ENCODE measurements at regions not wholly inside any gene's neighbourhood (a gene's known extent, or its start where the extent isn't known, plus 50 kb on each side); places are given as distances from the start of the nearest gene placed in this dataset.

DNA sequence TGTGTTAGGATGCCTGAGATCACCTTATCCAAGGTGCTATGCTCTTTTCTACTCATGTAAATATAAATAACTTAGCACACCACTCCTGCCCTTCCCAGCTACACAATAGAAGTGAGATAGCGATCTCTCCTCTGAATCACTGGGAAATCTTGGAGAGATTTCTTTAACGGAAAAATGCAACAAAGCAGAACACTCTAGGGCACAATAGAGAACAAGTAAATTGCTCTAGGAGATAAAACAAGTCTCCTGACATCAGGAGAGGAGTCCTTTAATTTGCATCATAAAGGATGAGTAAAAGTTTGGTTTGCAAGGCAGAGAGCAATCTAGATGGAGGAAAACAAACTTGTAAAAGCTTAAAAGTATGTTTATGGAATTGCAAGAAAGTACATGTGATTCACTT lies 224.1 kb downstream of the PAX3 start:
- no peak overlapping the region for H3K9ac ChIP-seq (ENCODE audit: low read length)
- H4K20me1 ChIP-seq (ENCODE audit: insufficient read depth, low read length), result no peaks in the 10 kb centered on the region
- H3K27ac ChIP-seq (ENCODE audit: low read depth, low read length, poor library complexity, severe bottlenecking), result no peak overlapping the region
- H3F3A ChIP-seq (ENCODE audit: insufficient read depth, low read length), result no peaks in the 10 kb centered on the region
- no peaks in the 10 kb centered on the region for H3K4me1 ChIP-seq (ENCODE audit: insufficient read depth, low read length, severe bottlenecking)
- no peaks in the 10 kb centered on the region for H3K27me3 ChIP-seq (ENCODE audit: insufficient read depth, low read length)
- no peak overlapping the region for H3K4me3 ChIP-seq (ENCODE audit: low read depth, low read length, poor library complexity, severe bottlenecking)
- no peaks in the 10 kb centered on the region for H3K9me3 ChIP-seq (ENCODE audit: low read length)
- TF ChIP-seq EZH2 (IDR thresholded peaks at IDR 0.05; ENCODE audit: borderline replicate concordance, low read length), result no peak
- TF ChIP-seq, protein P1, sequence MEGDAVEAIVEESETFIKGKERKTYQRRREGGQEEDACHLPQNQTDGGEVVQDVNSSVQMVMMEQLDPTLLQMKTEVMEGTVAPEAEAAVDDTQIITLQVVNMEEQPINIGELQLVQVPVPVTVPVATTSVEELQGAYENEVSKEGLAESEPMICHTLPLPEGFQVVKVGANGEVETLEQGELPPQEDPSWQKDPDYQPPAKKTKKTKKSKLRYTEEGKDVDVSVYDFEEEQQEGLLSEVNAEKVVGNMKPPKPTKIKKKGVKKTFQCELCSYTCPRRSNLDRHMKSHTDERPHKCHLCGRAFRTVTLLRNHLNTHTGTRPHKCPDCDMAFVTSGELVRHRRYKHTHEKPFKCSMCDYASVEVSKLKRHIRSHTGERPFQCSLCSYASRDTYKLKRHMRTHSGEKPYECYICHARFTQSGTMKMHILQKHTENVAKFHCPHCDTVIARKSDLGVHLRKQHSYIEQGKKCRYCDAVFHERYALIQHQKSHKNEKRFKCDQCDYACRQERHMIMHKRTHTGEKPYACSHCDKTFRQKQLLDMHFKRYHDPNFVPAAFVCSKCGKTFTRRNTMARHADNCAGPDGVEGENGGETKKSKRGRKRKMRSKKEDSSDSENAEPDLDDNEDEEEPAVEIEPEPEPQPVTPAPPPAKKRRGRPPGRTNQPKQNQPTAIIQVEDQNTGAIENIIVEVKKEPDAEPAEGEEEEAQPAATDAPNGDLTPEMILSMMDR (IDR thresholded peaks at IDR 0.05; ENCODE audit: low read length), result no peak
- H3K9me2 ChIP-seq (ENCODE audit: low read depth, low read length), result no peaks in the 10 kb centered on the region
- no peaks in the 10 kb centered on the region for H3K79me2 ChIP-seq (ENCODE audit: insufficient read depth, low read length)
- H3K4me2 ChIP-seq (ENCODE audit: low read length), result no peak overlapping the region
- no peak overlapping the region for H2AFZ ChIP-seq (ENCODE audit: low read length)
- no peaks in the 10 kb centered on the region for H3K36me3 ChIP-seq (ENCODE audit: insufficient read depth, low read length)

DNA sequence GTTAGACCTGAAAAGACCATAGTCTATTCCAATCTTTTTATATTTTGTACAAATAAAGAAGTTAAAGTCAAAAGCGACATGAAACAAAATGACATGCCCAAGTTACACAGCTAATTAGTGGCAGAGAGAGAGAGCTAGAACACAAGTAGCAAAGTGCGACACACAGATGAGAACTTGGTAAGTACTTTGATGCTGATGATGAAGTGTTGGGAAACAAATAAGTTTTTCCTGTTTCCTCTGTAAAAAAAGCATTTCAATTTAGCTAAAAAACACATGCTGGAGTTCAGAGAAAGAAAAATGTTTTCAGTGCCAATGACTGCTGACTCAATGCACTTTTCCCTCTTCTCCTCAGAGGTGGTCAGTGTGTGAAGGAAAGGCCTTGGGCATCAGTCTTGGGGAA lies 226.9 kb downstream of the PAX3 start:
- H3K9me2 ChIP-seq (ENCODE audit: low read depth, low read length), result no peaks in the 10 kb centered on the region
- H3K27me3 ChIP-seq (ENCODE audit: insufficient read depth, low read length), result no peaks in the 10 kb centered on the region
- no peak overlapping the region for H3K27ac ChIP-seq (ENCODE audit: low read depth, low read length, poor library complexity, severe bottlenecking)
- H3K9ac ChIP-seq (ENCODE audit: low read length), result no peak overlapping the region
- no peak overlapping the region for H3K4me2 ChIP-seq (ENCODE audit: low read length)
- no peak overlapping the region for H3K4me3 ChIP-seq (ENCODE audit: low read depth, low read length, poor library complexity, severe bottlenecking)
- no peak for TF ChIP-seq EZH2 (IDR thresholded peaks at IDR 0.05; ENCODE audit: borderline replicate concordance, low read length)
- TF ChIP-seq, protein P1 (IDR thresholded peaks at IDR 0.05; ENCODE audit: low read length), result no peak
- H3K4me1 ChIP-seq (ENCODE audit: insufficient read depth, low read length, severe bottlenecking), result no peaks in the 10 kb centered on the region
- no peak overlapping the region for H2AFZ ChIP-seq (ENCODE audit: low read length)
- H3F3A ChIP-seq (ENCODE audit: insufficient read depth, low read length), result no peaks in the 10 kb centered on the region
- no peaks in the 10 kb centered on the region for H3K79me2 ChIP-seq (ENCODE audit: insufficient read depth, low read length)
- no peaks in the 10 kb centered on the region for H3K9me3 ChIP-seq (ENCODE audit: low read length)
- no peaks in the 10 kb centered on the region for H4K20me1 ChIP-seq (ENCODE audit: insufficient read depth, low read length)
- H3K36me3 ChIP-seq (ENCODE audit: insufficient read depth, low read length), result no peaks in the 10 kb centered on the region

DNA sequence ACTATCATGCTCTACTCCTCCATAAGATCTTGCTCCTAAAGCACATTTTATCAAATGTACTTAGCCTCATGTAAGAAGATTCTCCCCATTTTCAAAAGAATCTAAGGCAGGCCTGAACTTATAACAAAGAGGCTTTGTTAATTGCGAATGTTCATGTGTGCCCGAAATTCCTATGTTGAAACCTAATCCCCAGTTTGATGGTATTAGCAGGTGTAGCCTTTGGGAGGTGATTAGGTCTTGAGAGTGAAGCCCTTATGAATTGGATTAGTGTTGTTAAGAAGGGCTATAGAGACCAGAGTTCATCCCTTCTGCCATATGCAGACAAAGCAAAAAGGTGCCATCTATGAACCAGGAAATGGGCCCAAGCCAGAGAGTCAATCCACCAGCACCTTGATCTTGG lies 234.5 kb downstream of the PAX3 start:
- Histone ChIP-seq H3K79me2 (ENCODE audit: insufficient read depth, low read length) (no peaks in the 10 kb centered on the region), H4K20me1 (ENCODE audit: insufficient read depth, low read length) (no peaks in the 10 kb centered on the region), H3K9ac (ENCODE audit: low read length) (no peak overlapping the region), H3K4me2 (ENCODE audit: low read length) (no peak overlapping the region), H3K36me3 (ENCODE audit: insufficient read depth, low read length) (no peaks in the 10 kb centered on the region), H3K4me1 (ENCODE audit: insufficient read depth, low read length, severe bottlenecking) (no peaks in the 10 kb centered on the region), H3K4me3 (ENCODE audit: low read depth, low read length, poor library complexity, severe bottlenecking) (no peak overlapping the region), H3K27me3 (ENCODE audit: insufficient read depth, low read length) (no peaks in the 10 kb centered on the region), H3F3A (ENCODE audit: insufficient read depth, low read length) (no peaks in the 10 kb centered on the region), H3K9me3 (ENCODE audit: low read length) (no peaks in the 10 kb centered on the region), H3K27ac (ENCODE audit: low read depth, low read length, poor library complexity, severe bottlenecking) (no peak overlapping the region), H3K9me2 (ENCODE audit: low read depth, low read length) (no peaks in the 10 kb centered on the region), H2AFZ (ENCODE audit: low read length) (no peak overlapping the region)
- no peak for TF ChIP-seq EZH2 (IDR thresholded peaks at IDR 0.05; ENCODE audit: borderline replicate concordance, low read length)
- TF ChIP-seq, protein P1 (IDR thresholded peaks at IDR 0.05; ENCODE audit: low read length), result no peak
